Astrocyte (in vitro differentiated cells and primary cell): ENCODE measurements at regions not wholly inside any gene's neighbourhood (a gene's known extent, or its start where the extent isn't known, plus 50 kb on each side); places are given as distances from the start of the nearest gene placed in this dataset.

Experiments
- CTCF ChIP-seq: IDR thresholded peaks from 2 replicates; pipeline ENCODE4 v1.5.1; 2011; ENCODE audit warnings: low read depth, mild to moderate bottlenecking, inconsistent platforms, low read length, moderate library complexity; ENCODE audit not compliant: insufficient read depth
- EZH2 ChIP-seq: IDR thresholded peaks from 2 replicates; pipeline ENCODE4 v1.6.1; 2012; ENCODE audit warnings: mild to moderate bottlenecking, low read length, inconsistent platforms; ENCODE audit not compliant: insufficient read depth

DNA sequence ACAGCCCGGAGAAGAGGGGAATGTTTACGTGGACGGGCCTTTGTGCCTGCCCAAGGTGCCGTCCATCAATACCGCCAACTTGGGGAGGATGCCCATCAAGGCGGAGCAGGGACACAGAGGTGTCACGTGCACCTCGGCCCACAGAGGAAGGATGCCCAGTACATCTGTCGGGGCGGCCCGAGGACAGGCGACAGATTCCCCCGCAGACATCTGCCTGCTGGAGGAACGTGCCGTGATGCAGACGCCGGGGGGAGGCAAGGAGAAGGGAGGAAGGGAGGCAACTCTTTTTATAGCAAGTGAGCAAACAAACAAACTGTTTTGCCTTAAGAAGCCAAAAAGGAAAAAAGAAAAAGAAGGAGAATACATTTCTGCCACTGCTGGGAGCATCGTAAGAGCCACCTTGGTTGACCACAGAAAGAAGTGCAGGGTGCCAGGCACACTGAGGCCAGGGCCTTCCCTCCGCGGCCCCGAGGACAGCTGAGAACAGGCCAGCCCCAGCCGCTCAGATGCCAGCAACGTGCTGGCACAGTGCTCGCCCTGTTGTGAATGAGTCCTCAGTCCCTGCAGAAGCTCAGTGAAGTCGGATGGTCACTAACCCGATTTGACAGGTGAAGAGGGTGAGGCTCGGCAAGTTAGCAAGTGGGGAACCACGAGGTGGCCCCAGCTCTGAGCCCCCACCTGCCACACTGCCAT, 146.4 kb downstream of the RBFOX3 start:
- TF ChIP-seq CTCF = no peak
- no peak for TF ChIP-seq EZH2
